ENCODE measurements at regions not wholly inside any gene's neighbourhood (a gene's known extent, or its start where the extent isn't known, plus 50 kb on each side); places are given as distances from the start of the nearest gene placed in this dataset.
A peak's percentile ranks its signal among the peaks of the same experiment; 100 is the strongest.

GRCh38 chr2:100222844-100223243 lies 80.5 kb upstream of the AFF3 start:
- H3K27ac ChIP-seq, result no peak overlapping the region
- no peaks in the 10 kb centered on the region for H3K9me3 ChIP-seq (replicated peaks)
- no peaks in the 10 kb centered on the region for H3K36me3 ChIP-seq
- no peaks in the 10 kb centered on the region for H3K27me3 ChIP-seq (replicated peaks)
- no peak overlapping the region for H3K4me3 ChIP-seq
- DNase-seq (ENCODE audit: low read depth in 1 of 2, low spot score in 2 of 2), result no peak
- H3K4me1 ChIP-seq (replicated peaks), result no peaks in the 10 kb centered on the region

DNA sequence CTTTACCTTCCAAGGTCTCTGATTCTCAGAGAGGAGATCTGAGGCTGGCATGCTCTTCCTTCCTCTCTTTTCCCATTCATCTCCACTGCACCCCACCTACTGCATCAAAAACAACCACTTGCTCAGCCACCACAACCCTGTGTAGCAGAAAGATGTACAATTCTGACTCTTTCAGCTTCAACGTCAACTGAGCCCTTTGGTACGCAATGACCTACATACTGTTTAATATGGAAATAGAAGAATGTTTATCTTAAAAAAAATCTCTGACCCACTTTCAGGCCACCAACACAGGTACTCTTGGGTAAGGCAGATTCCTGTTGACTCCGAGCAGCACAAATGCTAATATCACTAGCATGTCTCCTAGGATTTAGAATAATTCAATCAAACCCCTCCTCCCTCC lies 76.2 kb upstream of the AFF3 start:
- H3K27ac ChIP-seq, result no peak overlapping the region
- no peaks in the 10 kb centered on the region for H3K27me3 ChIP-seq (replicated peaks)

DNA sequence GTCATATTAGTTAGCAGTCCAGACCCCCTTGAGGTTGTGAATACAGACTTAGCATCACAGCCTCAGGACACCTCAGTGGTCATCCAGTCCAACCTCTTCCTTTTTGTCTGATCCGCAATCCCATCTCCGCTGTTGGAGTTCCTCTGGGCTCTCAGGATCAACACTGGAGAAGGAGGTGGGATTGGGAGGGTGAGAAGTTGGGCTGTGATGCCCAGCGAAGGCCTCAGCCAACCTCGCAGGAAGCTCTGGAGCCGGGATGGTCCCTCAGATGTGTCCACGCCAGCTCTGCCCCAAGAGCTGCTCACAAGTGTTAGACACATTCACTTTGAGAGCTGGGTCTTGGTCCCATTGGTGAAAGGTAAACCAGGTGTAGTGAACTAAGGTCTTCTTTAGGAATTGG lies 74.9 kb upstream of the AFF3 start:
- no peak overlapping the region for H3K4me3 ChIP-seq

More for the DNA sequence above, 76.2 kb upstream of the AFF3 start:
- no peaks in the 10 kb centered on the region for H3K4me1 ChIP-seq (replicated peaks)
- H3K4me3 ChIP-seq, result no peak overlapping the region
- no peaks in the 10 kb centered on the region for H3K9me3 ChIP-seq (replicated peaks)
- no peaks in the 10 kb centered on the region for H3K36me3 ChIP-seq
- no peak for DNase-seq (ENCODE audit: low read depth in 1 of 2, low spot score in 2 of 2)

DNA sequence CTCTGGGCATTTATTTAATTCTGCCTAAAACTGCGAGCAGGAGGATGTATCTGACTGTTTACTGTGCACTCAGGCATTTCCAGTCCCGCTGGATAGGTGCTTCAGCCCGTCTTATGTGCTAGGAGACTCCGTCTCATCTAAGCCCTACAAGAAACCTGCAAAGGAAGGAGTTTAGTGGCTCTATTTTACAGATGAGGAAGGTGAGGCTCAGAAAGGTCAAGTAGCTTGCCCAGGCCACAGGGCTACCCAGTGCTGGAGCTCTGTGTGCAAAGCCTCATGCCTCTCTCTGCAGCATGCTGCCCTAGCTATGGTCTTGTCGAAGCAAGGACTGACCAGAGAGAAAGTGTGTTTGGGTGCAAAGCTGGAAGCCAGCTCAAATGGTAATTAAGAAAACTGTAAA lies 73.6 kb upstream of the AFF3 start:
- DNase-seq (ENCODE audit: low read depth in 1 of 2, low spot score in 2 of 2), result no peak
- H3K27ac ChIP-seq, result no peak overlapping the region
- H3K4me1 ChIP-seq (replicated peaks), result no peaks in the 10 kb centered on the region
- H3K4me3 ChIP-seq, result no peak overlapping the region
- H3K27me3 ChIP-seq (replicated peaks), result no peaks in the 10 kb centered on the region
- H3K9me3 ChIP-seq (replicated peaks), result no peaks in the 10 kb centered on the region
- H3K36me3 ChIP-seq, result no peaks in the 10 kb centered on the region

More for the DNA sequence above, 74.9 kb upstream of the AFF3 start:
- no peak overlapping the region for H3K27ac ChIP-seq
- H3K4me1 ChIP-seq (replicated peaks), result no peaks in the 10 kb centered on the region
- H3K9me3 ChIP-seq (replicated peaks), result no peaks in the 10 kb centered on the region
- no peaks in the 10 kb centered on the region for H3K36me3 ChIP-seq
- peak in 1 of 2 experiments; percentile 27 for DNase-seq (ENCODE audit: low read depth in 1 of 2, low spot score in 2 of 2)
- no peaks in the 10 kb centered on the region for H3K27me3 ChIP-seq (replicated peaks)

GRCh38 chr2:100215371-100215770 lies 73.0 kb upstream of the AFF3 start:
- DNase-seq (ENCODE audit: low read depth in 1 of 2, low spot score in 2 of 2), result no peak
- Histone ChIP-seq H3K36me3 (no peaks in the 10 kb centered on the region), H3K4me3 (no peak overlapping the region), H3K4me1 (replicated peaks) (no peaks in the 10 kb centered on the region), H3K27me3 (replicated peaks) (no peaks in the 10 kb centered on the region), H3K9me3 (replicated peaks) (no peaks in the 10 kb centered on the region), H3K27ac (no peak overlapping the region)

GRCh38 chr2:100214265-100214971 lies 72.0 kb upstream of the AFF3 start:
- H3K4me1 ChIP-seq (replicated peaks), result no peaks in the 10 kb centered on the region
- H3K27ac ChIP-seq, result no peak overlapping the region
- no peaks in the 10 kb centered on the region for H3K27me3 ChIP-seq (replicated peaks)
- no peaks in the 10 kb centered on the region for H3K36me3 ChIP-seq
- no peak overlapping the region for H3K4me3 ChIP-seq
- DNase-seq (ENCODE audit: low read depth in 1 of 2, low spot score in 2 of 2), result no peak
- no peaks in the 10 kb centered on the region for H3K9me3 ChIP-seq (replicated peaks)

DNA sequence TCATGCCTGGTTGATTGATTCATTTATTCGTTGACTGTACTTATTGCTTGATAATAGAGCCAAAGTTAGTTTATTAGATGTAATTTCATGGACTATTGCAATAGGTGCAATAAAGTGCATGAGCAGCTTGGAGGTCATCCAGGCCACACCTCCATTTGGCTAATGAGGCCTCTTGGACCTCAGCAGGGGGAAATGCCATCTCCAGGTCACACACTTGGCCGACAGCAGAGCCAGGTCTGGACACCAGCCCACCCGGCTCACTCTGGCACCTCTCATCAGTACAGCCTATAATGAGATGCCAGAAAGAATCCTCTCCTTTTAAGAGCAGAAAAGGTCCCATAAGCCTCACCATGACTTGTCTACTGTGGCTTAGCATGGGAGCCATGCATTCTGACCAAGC lies 71.2 kb upstream of the AFF3 start:
- no peak overlapping the region for H3K27ac ChIP-seq
- H3K36me3 ChIP-seq, result no peaks in the 10 kb centered on the region
- no peak overlapping the region for H3K4me3 ChIP-seq
- H3K4me1 ChIP-seq (replicated peaks), result no peaks in the 10 kb centered on the region
- no peaks in the 10 kb centered on the region for H3K27me3 ChIP-seq (replicated peaks)
- H3K9me3 ChIP-seq (replicated peaks), result no peaks in the 10 kb centered on the region
- no peak for DNase-seq (ENCODE audit: low read depth in 1 of 2, low spot score in 2 of 2)

- H3K36me3 ChIP-seq, result no peaks in the 10 kb centered on the region
- no peak for DNase-seq (ENCODE audit: low read depth in 1 of 2, low spot score in 2 of 2)
- H3K9me3 ChIP-seq (replicated peaks), result no peaks in the 10 kb centered on the region
- H3K4me1 ChIP-seq (replicated peaks), result no peaks in the 10 kb centered on the region
- no peak overlapping the region for H3K4me3 ChIP-seq
- H3K27me3 ChIP-seq (replicated peaks), result no peaks in the 10 kb centered on the region
- no peak overlapping the region for H3K27ac ChIP-seq
Measured at GRCh38 chr2:100212850-100213249, 70.5 kb upstream of the AFF3 start.

GRCh38 chr2:100211521-100211920 lies 69.1 kb upstream of the AFF3 start:
- no peaks in the 10 kb centered on the region for H3K4me1 ChIP-seq (replicated peaks)
- H3K36me3 ChIP-seq, result no peaks in the 10 kb centered on the region
- DNase-seq (ENCODE audit: low read depth in 1 of 2, low spot score in 2 of 2), result no peak
- no peaks in the 10 kb centered on the region for H3K27me3 ChIP-seq (replicated peaks)
- no peak overlapping the region for H3K4me3 ChIP-seq
- no peaks in the 10 kb centered on the region for H3K9me3 ChIP-seq (replicated peaks)
- H3K27ac ChIP-seq, result no peak overlapping the region

- DNase-seq (ENCODE audit: low read depth in 1 of 2, low spot score in 2 of 2), result no peak
- Histone ChIP-seq H3K27ac (no peak overlapping the region), H3K27me3 (replicated peaks) (no peaks in the 10 kb centered on the region)
Measured at GRCh38 chr2:100208141-100208770, 65.9 kb upstream of the AFF3 start.

GRCh38 chr2:100207411-100207885 lies 65.1 kb upstream of the AFF3 start:
- H3K36me3 ChIP-seq, result no peaks in the 10 kb centered on the region
- no peak overlapping the region for H3K27ac ChIP-seq
- no peaks in the 10 kb centered on the region for H3K4me1 ChIP-seq (replicated peaks)
- no peaks in the 10 kb centered on the region for H3K9me3 ChIP-seq (replicated peaks)
- H3K4me3 ChIP-seq, result no peak overlapping the region
- H3K27me3 ChIP-seq (replicated peaks), result no peaks in the 10 kb centered on the region
- no peak for DNase-seq (ENCODE audit: low read depth in 1 of 2, low spot score in 2 of 2)

More at GRCh38 chr2:100208141-100208770, 65.9 kb upstream of the AFF3 start:
- H3K9me3 ChIP-seq (replicated peaks), result no peaks in the 10 kb centered on the region
- H3K4me3 ChIP-seq, result no peak overlapping the region
- H3K4me1 ChIP-seq (replicated peaks), result no peaks in the 10 kb centered on the region
- H3K36me3 ChIP-seq, result no peaks in the 10 kb centered on the region

DNA sequence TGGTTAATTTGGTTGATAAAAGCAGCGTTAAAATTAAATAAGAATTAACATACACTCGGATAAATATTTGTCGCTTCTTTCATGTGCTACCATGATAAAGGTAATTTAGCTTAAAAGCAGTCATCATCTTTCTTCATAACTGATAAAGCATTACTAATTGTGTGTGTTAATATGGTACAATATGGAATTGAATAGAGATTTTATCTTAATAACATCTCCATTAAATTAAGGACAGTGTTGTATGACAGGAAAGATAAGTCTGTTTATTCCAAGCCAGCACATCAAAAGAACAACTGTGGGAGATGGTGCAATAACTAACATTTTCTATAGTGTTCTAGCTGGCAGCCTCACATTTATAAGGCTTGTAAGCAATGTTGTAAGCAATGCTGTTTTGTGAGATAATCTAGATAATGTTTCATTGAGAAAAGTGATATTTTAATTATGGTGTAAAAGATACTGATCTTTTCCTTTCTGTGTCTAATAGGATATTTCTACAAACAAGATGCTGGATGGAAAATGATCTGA lies 64.4 kb upstream of the AFF3 start:
- no peaks in the 10 kb centered on the region for H3K36me3 ChIP-seq
- H3K9me3 ChIP-seq (replicated peaks), result no peaks in the 10 kb centered on the region
- H3K4me3 ChIP-seq, result no peak overlapping the region
- H3K27me3 ChIP-seq (replicated peaks), result no peaks in the 10 kb centered on the region
- DNase-seq (ENCODE audit: low read depth in 1 of 2, low spot score in 2 of 2), result no peak
- H3K27ac ChIP-seq, result no peak overlapping the region
- no peaks in the 10 kb centered on the region for H3K4me1 ChIP-seq (replicated peaks)

DNA sequence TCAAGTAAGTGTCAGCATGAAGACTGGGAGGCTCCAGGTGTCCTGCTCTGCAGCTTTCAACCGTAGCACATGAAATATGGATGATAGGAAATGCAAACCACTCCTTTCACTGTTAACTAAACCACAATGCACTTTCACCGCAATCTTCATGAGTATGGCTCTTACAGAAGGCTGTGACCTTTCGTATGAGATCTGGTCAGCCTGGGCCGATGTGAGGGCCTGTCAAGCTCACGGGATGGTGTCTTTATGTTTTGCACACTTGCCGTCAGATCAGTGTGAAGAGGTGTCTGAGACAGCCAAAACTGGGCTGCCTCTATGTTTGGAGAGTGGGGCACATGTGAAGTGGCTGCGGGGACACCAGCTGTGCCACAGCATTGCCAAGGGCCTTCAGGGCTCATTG lies 62.8 kb upstream of the AFF3 start:
- no peaks in the 10 kb centered on the region for H3K36me3 ChIP-seq
- H3K27ac ChIP-seq, result no peak overlapping the region
- H3K9me3 ChIP-seq (replicated peaks), result no peaks in the 10 kb centered on the region
- no peak overlapping the region for H3K4me3 ChIP-seq
- H3K4me1 ChIP-seq (replicated peaks), result no peaks in the 10 kb centered on the region
- no peaks in the 10 kb centered on the region for H3K27me3 ChIP-seq (replicated peaks)
- DNase-seq (ENCODE audit: low read depth in 1 of 2, low spot score in 2 of 2), result no peak

DNA sequence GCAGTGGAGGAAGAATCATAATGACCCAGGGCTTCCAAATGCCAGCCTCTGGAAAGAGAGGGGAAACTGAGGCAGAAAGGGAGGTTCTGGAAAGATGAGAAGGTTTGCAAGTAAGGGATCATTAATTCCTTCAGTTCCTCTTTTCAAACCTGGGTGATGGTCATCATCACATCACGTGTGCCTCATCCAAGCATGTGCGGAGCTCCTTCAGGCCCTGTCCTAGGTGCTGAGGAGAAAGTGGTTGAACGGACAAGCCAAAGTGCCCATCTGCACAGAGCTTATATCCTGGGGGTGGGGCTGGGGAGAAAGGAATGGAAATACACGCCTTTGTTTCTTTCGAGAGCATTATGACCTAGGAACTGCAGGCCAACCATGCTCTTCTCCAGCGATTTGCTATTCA lies 60.2 kb upstream of the AFF3 start:
- H3K4me3 ChIP-seq, result no peak overlapping the region
- H3K9me3 ChIP-seq (replicated peaks), result no peaks in the 10 kb centered on the region
- no peak overlapping the region for H3K27ac ChIP-seq
- H3K4me1 ChIP-seq (replicated peaks), result no peaks in the 10 kb centered on the region
- no peaks in the 10 kb centered on the region for H3K36me3 ChIP-seq
- no peak for DNase-seq (ENCODE audit: low read depth in 1 of 2, low spot score in 2 of 2)
- H3K27me3 ChIP-seq (replicated peaks), result no peaks in the 10 kb centered on the region
